ENCODE measurements at regions not wholly inside any gene's neighbourhood (a gene's known extent, or its start where the extent isn't known, plus 50 kb on each side); places are given as distances from the start of the nearest gene placed in this dataset.

GRCh38 chr5:54837093-54837492 is 148.3 kb downstream of the ESM1 start:
- no peak for TF ChIP-seq CTCF (conservative IDR thresholded peaks at IDR 0.05 in 1 of 2, IDR thresholded peaks at IDR 0.05 in 1 of 2; ENCODE audit: low read depth in 1 of 2, low read length in 2 of 2)
- no peak for TF ChIP-seq EZH2 (IDR thresholded peaks at IDR 0.05; ENCODE audit: low read length, missing control alignments)
